Mesendoderm (in vitro differentiated cells): ENCODE measurements at regions not wholly inside any gene's neighbourhood (a gene's known extent, or its start where the extent isn't known, plus 50 kb on each side); places are given as distances from the start of the nearest gene placed in this dataset.

Source experiments
- DNase-seq: peaks from one replicate; pipeline ENCODE4 v3.0.0; 2013
- H2AK5ac ChIP-seq: 2 replicates; pipeline ENCODE4 v1.6.1; 2013; ENCODE audit warnings: low read length, inconsistent platforms
- H2BK120ac ChIP-seq: 2 replicates; pipeline ENCODE4 v1.6.1; 2013; ENCODE audit warnings: low read depth, mild to moderate bottlenecking, low read length, moderate library complexity, mixed read lengths
- H2BK15ac ChIP-seq: replicated peaks from 2 replicates; pipeline ENCODE4 v1.6.1; 2013; ENCODE audit warnings: low read depth, mild to moderate bottlenecking, moderate library complexity
- H2BK5ac ChIP-seq: 2 replicates; pipeline ENCODE4 v1.6.1; 2013; ENCODE audit warnings: low read length, inconsistent platforms
- H3K18ac ChIP-seq: 2 replicates; pipeline ENCODE4 v1.6.1; 2013; ENCODE audit warnings: mild to moderate bottlenecking, low read length, mixed read lengths
- H3K23ac ChIP-seq: one replicate; pipeline ENCODE4 v1.6.1; 2013; ENCODE audit warnings: low read length
- H3K27ac ChIP-seq: 2 replicates; pipeline ENCODE4 v1.5.1; 2013; ENCODE audit warnings: low read depth, mild to moderate bottlenecking, inconsistent platforms, low read length, moderate library complexity
- H3K27me3 ChIP-seq: 2 replicates; pipeline ENCODE4 v1.6.1; 2013; ENCODE audit warnings: low read length, control low read depth, mild to moderate bottlenecking, inconsistent platforms; ENCODE audit not compliant: insufficient read depth, poor library complexity
- H3K36me3 ChIP-seq: 2 replicates; pipeline ENCODE4 v1.6.1; 2013; ENCODE audit warnings: low read length, inconsistent platforms; ENCODE audit not compliant: control insufficient read depth, insufficient read depth
- H3K4ac ChIP-seq: one replicate; pipeline ENCODE4 v1.6.1; 2013; ENCODE audit warnings: low read depth, mild to moderate bottlenecking, low read length, moderate library complexity
- H3K4me1 ChIP-seq: 2 replicates; pipeline ENCODE4 v1.6.1; 2013; ENCODE audit warnings: low read depth, low read length, inconsistent platforms; ENCODE audit not compliant: control insufficient read depth
- H3K4me2 ChIP-seq: 2 replicates; pipeline ENCODE4 v1.6.1; 2013; ENCODE audit warnings: low read length
- H3K4me3 ChIP-seq: 2 replicates; pipeline ENCODE4 v1.5.1; 2013; ENCODE audit warnings: mild to moderate bottlenecking, low read length
- H3K56ac ChIP-seq: one replicate; pipeline ENCODE4 v1.6.1; 2013; ENCODE audit warnings: low read length
- H3K79me1 ChIP-seq: 2 replicates; pipeline ENCODE4 v1.6.1; 2013; ENCODE audit warnings: low read length, inconsistent platforms
- H3K79me2 ChIP-seq: 2 replicates; pipeline ENCODE4 v1.6.1; 2013; ENCODE audit warnings: mild to moderate bottlenecking, low read length; ENCODE audit not compliant: control insufficient read depth, insufficient read depth
- H3K9ac ChIP-seq: 2 replicates; pipeline ENCODE4 v1.6.1; 2013; ENCODE audit warnings: low read length, inconsistent platforms
- H4K5ac ChIP-seq: one replicate; pipeline ENCODE4 v1.6.1; 2013; ENCODE audit warnings: low read length
- H4K8ac ChIP-seq: one replicate; pipeline ENCODE4 v1.6.1; 2013; ENCODE audit warnings: low read depth, mild to moderate bottlenecking, control low read depth, low read length, moderate library complexity
- WGBS: extraction: QIAGEN DNeasy Blood & Tissue Kit; methylation state at CpG from one replicate; pipeline ENCODE4 v1.1.7; 2013; ENCODE audit warnings: low lambda C conversion rate, missing lambda C conversion rate; ENCODE audit not compliant: insufficient coverage; ENCODE audit errors: extremely low coverage; 5-methylcytosine and 5-hydroxymethylcytosine counted together

GRCh38 chr16:63922560-63922959 is 1199.3 kb downstream of the CDH11 start:
- Histone ChIP-seq H3K27me3 (no peaks in the 10 kb centered on the region), H3K4me2 (no peak overlapping the region), H2BK15ac (no peak overlapping the region), H3K79me1 (no peaks in the 10 kb centered on the region), H3K4me3 (no peak overlapping the region), H4K5ac (no peak overlapping the region), H2BK120ac (no peak overlapping the region), H3K9ac (no peak overlapping the region), H3K36me3 (no peaks in the 10 kb centered on the region), H3K4me1 (no peaks in the 10 kb centered on the region), H3K23ac (no peak overlapping the region), H4K8ac (no peak overlapping the region), H3K27ac (no peak overlapping the region), H3K56ac (no peak overlapping the region), H3K79me2 (no peaks in the 10 kb centered on the region), H3K18ac (no peak overlapping the region), H3K4ac (no peak overlapping the region), H2AK5ac (no peak overlapping the region), H2BK5ac (no peak overlapping the region)
- no peak for DNase-seq

GRCh38 chr16:63921737-63922295 is 1200.0 kb downstream of the CDH11 start:
- Histone ChIP-seq H2BK120ac (no peak overlapping the region), H2BK15ac (no peak overlapping the region), H4K8ac (no peak overlapping the region), H3K56ac (no peak overlapping the region), H2BK5ac (no peak overlapping the region), H3K79me2 (no peaks in the 10 kb centered on the region), H3K18ac (no peak overlapping the region), H3K79me1 (no peaks in the 10 kb centered on the region), H4K5ac (no peak overlapping the region), H3K27ac (no peak overlapping the region), H3K23ac (no peak overlapping the region), H3K4ac (no peak overlapping the region), H3K4me1 (no peaks in the 10 kb centered on the region), H3K4me3 (no peak overlapping the region), H2AK5ac (no peak overlapping the region), H3K9ac (no peak overlapping the region), H3K27me3 (no peaks in the 10 kb centered on the region), H3K4me2 (no peak overlapping the region), H3K36me3 (no peaks in the 10 kb centered on the region)
- no peak for DNase-seq
- no CpG with 5 or more reads among the region's 3 CpGs for WGBS

GRCh38 chr16:63913290-63913689 is 1208.6 kb downstream of the CDH11 start:
- Histone ChIP-seq H2BK5ac (no peak overlapping the region), H2BK120ac (no peak overlapping the region), H3K23ac (no peak overlapping the region), H3K56ac (no peak overlapping the region), H2BK15ac (no peak overlapping the region), H4K5ac (no peak overlapping the region), H3K4me1 (no peaks in the 10 kb centered on the region), H3K4me2 (no peak overlapping the region), H3K9ac (no peak overlapping the region), H3K4ac (no peak overlapping the region), H3K4me3 (no peak overlapping the region), H3K27ac (no peak overlapping the region), H4K8ac (no peak overlapping the region), H2AK5ac (no peak overlapping the region), H3K79me2 (no peaks in the 10 kb centered on the region), H3K18ac (no peak overlapping the region), H3K36me3 (no peaks in the 10 kb centered on the region), H3K79me1 (no peaks in the 10 kb centered on the region), H3K27me3 (no peaks in the 10 kb centered on the region)
- WGBS: no CpG with 5 or more reads among the region's 1 CpG
- DNase-seq: no peak

- no peak overlapping the region for H3K4me3 ChIP-seq
- H2AK5ac ChIP-seq: no peak overlapping the region
- H3K18ac ChIP-seq: no peak overlapping the region
- H3K4me2 ChIP-seq: no peak overlapping the region
- H4K8ac ChIP-seq: no peak overlapping the region
- no peak for DNase-seq
- H3K4ac ChIP-seq: no peak overlapping the region
- H2BK15ac ChIP-seq: no peak overlapping the region
- H3K27ac ChIP-seq: no peak overlapping the region
- H3K4me1 ChIP-seq: no peaks in the 10 kb centered on the region
- H3K79me2 ChIP-seq: no peaks in the 10 kb centered on the region
- no CpG with 5 or more reads among the region's 2 CpGs for WGBS
- no peak overlapping the region for H3K56ac ChIP-seq
- no peak overlapping the region for H2BK120ac ChIP-seq
- H2BK5ac ChIP-seq: no peak overlapping the region
- H3K9ac ChIP-seq: no peak overlapping the region
- no peaks in the 10 kb centered on the region for H3K79me1 ChIP-seq
- H3K23ac ChIP-seq: no peak overlapping the region
- no peaks in the 10 kb centered on the region for H3K36me3 ChIP-seq
- H3K27me3 ChIP-seq: no peaks in the 10 kb centered on the region
- H4K5ac ChIP-seq: no peak overlapping the region
These were observed 1214.6 kb downstream of the CDH11 start for GRCh38 chr16:63907251-63907650.

- Histone ChIP-seq H3K18ac (no peak overlapping the region), H3K27me3 (no peaks in the 10 kb centered on the region), H3K9ac (no peak overlapping the region), H3K56ac (no peak overlapping the region), H3K4me2 (no peak overlapping the region), H2BK15ac (no peak overlapping the region), H2AK5ac (no peak overlapping the region), H3K4me1 (no peaks in the 10 kb centered on the region), H3K23ac (no peak overlapping the region), H3K4me3 (no peak overlapping the region), H3K79me2 (no peaks in the 10 kb centered on the region), H3K79me1 (no peaks in the 10 kb centered on the region), H4K8ac (no peak overlapping the region), H3K36me3 (no peaks in the 10 kb centered on the region), H3K4ac (no peak overlapping the region), H2BK120ac (no peak overlapping the region), H3K27ac (no peak overlapping the region), H2BK5ac (no peak overlapping the region), H4K5ac (no peak overlapping the region)
- no peak for DNase-seq
- no CpG with 5 or more reads among the region's 2 CpGs for WGBS
These were observed 1216.9 kb downstream of the CDH11 start for GRCh38 chr16:63904930-63905329.

- no peaks in the 10 kb centered on the region for H3K79me2 ChIP-seq
- DNase-seq: no peak
- no peaks in the 10 kb centered on the region for H3K36me3 ChIP-seq
- H3K23ac ChIP-seq: no peak overlapping the region
- no peaks in the 10 kb centered on the region for H3K4me1 ChIP-seq
- H2BK15ac ChIP-seq: no peak overlapping the region
- H3K79me1 ChIP-seq: no peaks in the 10 kb centered on the region
- no peak overlapping the region for H2BK5ac ChIP-seq
- no peak overlapping the region for H3K4me2 ChIP-seq
- H3K27ac ChIP-seq: no peak overlapping the region
- H2BK120ac ChIP-seq: no peak overlapping the region
- no peak overlapping the region for H3K4ac ChIP-seq
- no peak overlapping the region for H3K56ac ChIP-seq
- no peak overlapping the region for H3K9ac ChIP-seq
- no peaks in the 10 kb centered on the region for H3K27me3 ChIP-seq
- H3K18ac ChIP-seq: no peak overlapping the region
- H4K5ac ChIP-seq: no peak overlapping the region
- H4K8ac ChIP-seq: no peak overlapping the region
- no peak overlapping the region for H3K4me3 ChIP-seq
- no peak overlapping the region for H2AK5ac ChIP-seq
These were observed 1217.7 kb downstream of the CDH11 start for GRCh38 chr16:63904182-63904581.
